Stimulated activated CD8-positive, alpha-beta memory T cell treated with anti-CD3 and anti-CD28 coated beads, Interleukin-4, amount 100 ng/mL, for 1 hour (primary cell): ENCODE measurements at regions not wholly inside any gene's neighbourhood (a gene's known extent, or its start where the extent isn't known, plus 50 kb on each side); places are given as distances from the start of the nearest gene placed in this dataset.
"Not testable (repeated sequence)": the region's sequence is repeated elsewhere in the genome, so short reads cannot be mapped to it uniquely, and the experiment has no call there.

Source experiments
- DNase-seq, 2 donors: peaks; one replicate each; pipeline ENCODE4 v3.0.0-alpha.2; 2020; ENCODE audit warnings: low read depth in 2 of 2, low spot score in 1 of 2

DNA sequence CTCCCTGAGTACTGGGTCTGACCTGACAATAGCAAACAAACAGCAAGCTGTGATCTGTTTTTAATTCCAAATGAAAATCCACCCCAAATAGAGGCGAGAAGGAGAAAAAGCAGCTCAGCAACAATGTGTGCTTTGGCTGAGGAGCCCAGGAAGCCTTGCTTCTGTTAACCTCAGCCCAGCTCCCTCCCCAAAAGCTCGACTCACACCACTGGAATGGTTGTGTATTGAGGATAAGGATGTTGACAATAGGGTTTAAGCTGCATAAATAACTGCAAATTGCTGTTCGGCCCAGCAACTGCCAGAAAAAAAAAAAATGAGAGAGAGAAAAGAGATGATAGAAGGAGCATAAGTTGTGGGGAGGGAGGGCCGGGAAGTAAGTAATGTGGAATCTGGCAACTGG lies 104.0 kb upstream of the TBC1D5 start:
- DNase-seq, result no peak

DNA sequence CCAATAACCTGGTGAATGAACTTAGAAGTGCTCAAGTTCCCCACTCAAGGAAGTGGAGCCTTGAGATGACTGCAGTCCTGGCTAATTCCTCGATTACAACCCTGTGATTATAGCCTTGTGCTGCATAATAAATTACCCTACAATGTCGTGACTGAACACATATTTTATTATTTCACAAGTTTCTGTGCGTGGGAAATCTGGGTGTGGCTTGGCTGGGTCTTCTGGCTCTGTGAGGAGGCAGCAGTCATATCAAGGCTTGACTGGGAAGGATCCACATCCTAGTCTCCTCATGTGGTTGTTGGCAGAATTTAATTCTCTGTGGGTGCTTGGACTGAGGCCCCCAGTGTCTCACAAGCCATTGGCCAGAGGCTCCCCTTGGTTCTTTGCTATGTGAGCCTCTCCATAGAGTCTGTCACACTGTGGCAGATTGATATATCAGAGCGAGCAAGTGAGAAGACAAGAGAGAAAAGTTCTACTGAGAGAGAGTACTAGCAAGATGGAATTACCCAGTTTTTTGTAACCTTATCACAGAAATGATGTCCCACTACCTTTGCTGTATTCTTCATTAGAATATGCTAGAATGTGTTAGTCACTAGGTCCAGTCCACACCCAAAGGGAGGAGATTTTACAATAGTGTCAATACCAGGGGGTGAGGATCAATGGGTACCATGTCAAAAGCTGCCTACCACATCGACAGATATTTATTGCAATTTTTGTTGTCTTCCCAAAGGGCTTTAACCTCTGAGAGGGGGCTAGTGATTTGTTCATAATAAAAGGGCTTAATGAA lies 102.8 kb upstream of the TBC1D5 start:
- no peak for DNase-seq

DNA sequence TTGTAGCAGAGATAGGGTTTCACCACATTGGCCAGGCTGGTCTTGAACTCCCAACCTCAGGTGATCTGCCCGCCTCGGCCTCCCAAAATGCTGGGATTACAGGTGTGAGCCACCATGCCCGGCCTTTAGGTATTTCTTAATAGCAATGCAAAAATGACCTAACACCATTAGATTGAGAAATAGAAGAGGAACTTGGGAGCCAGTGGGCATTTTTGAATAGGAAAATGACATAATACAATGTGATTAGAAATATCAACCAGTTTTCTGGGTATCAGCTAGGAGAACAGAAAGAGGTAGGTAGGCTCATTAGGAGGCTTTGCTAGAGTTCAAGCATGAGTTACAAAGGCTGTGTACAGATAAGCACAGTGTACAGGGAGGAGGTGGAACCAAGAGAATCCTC lies 101.8 kb upstream of the TBC1D5 start:
- no peak for DNase-seq

DNA sequence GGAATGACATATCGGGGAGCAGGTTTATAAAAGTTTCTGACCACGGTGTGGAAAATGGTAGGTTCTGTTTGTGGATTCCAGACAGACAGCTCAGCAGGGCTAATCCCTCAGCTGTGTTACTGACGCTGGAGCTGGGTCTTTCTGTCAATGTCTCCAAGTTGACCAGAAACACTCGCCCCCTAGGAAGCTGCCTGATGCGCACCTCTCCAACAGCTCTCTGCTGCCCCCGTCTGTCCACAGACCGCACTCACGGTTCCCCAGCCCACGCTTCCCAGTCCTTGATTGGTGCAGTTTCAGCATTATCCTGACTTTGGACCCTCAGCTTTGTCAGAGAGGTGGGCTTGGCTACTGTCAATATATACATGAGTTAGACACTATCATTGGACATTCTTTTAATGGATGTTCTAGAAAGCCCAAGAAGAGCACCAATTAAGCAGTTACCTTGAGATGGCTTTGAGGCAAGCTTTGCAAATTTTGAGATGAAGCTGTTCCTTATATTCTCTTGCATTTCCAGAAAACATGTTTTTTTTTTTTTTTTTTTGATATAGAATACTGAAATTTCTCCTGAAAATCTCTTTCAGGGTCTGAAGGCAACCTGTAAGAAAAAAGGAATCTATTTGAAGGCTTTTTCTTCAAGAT lies 98.9 kb upstream of the TBC1D5 start:
- DNase-seq, result peak; percentile 49 to 55

DNA sequence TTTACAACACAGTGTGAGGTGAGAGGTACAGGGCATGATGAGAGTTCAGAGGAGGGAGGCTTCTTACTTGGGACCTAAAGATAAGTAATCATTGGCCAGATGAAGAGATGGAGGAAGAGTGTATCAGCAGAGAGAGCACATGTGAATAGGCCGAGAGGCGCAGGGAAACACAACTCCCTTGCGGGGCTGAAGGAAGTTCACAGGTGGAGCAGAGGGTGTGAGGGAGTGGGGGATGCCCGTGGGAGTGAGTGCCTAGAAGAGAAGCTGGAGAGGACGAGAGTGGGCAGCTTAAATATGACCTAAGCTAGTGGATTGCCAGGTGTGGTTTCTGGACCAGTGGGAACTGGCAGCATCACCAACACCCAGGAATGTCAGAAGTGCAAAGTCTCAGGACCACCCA lies 98.2 kb upstream of the TBC1D5 start:
- no peak for DNase-seq

DNA sequence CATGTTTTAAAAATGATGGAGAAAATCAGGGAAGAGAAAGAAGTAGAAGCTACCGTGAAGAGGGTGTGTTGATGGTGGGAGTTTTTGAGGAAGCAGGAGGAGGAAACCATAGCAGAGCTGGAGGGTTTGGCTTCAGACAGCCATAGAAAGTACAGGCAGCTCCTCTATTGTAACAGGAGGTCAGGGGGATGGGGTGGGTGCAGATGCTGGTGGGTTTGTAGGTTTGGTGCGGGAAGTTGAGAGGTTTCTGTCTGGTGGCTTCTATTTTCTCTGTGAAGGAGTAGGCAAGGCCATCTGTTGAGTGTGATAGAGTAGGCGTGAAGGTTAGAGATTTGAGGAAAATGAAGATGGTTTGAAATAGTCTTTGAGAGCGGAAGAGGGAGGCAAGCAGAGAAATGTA lies 97.7 kb upstream of the TBC1D5 start:
- DNase-seq, result no peak

DNA sequence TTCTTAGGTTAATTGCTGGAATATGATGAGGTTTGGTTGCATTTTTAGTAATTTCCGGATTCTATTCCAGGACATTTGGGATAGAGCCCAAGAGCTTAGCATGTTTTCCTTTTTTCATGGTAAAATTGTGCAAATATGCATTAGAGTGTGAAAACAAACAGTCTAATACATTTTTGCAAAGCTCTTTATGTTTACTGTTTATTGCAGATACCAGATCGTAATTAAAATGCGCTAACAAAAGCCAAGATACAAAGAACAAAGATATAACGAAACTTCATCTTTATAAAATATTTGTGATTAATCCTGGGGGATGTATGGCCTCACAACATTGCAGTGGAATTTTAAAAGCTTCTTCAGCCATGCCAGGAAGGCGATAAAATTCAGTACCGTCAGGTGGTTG lies 94.5 kb upstream of the TBC1D5 start:
- no peak for DNase-seq

DNA sequence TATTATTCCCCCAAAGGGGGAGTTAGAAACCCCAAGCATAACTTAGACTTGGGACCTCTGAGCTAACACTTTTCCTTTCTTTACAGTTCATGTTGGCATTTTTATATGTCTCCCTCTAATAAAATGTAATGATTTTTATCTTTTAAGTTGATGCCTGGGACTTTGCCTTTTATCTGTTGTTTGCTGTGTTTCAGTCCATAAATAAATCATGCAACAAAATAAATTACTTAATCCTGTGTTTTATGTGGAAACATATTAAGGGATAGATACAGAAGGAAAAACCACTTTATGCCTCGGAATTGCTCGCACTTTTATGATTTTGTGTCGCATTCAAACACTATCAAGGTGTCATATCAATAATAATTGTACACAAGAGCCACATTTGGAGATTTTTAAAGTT lies 93.7 kb upstream of the TBC1D5 start:
- DNase-seq, result no peak

DNA sequence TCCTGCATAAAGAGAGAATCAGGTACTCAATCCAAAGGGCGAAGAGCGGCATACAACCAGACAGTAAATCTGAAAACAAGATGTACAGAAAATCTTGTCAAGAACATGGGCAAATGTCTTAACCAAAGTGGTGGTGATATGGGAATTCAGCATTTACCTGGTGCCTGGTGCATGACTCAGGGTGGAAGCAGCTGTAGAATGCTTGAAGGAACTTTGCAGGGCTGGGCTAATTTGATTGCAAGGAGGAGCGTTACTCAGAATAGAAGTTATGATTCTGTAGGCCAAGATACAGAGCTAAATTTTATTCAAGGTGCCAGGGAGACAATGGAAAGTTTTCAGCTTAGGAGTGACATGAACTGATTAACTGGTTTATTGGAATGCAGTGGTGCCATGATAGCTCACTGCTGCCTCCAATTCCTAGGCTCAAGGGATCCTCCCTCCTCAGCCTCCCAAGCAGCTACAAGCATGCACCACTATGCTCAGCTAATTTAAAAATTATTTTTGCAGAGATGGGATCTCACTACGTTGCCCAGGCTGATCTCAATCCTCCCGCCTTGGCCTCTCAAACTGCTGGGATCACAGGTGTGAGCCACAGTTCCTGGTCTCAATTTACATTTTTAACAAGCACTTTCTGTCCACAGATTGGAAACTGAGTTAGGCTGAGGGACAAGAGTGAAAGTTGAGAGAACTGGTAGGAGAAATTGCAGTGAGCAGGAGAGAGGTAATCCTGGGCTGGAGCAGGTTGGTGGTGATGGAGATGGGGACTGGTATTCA lies 91.5 kb upstream of the TBC1D5 start:
- DNase-seq, result no peak

DNA sequence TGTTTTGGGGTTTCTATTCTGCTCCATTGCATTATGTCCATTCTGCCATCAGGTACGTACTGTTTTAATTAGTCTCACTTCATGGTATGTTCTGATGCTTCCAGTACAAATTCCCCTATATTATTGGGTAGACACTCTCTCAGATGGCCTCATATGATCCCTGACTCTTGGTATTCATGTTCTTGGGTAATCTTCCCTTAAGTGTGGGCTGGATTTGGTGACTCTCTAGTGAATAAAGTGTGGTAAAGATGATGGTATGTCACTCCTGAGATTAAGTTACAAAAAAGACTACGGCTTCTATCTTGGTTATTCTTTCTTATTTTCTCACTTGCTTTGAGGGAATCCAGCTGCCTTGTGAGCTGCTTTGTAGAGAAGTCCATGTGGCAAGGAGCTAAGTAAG lies 89.6 kb upstream of the TBC1D5 start:
- DNase-seq, result no peak

DNA sequence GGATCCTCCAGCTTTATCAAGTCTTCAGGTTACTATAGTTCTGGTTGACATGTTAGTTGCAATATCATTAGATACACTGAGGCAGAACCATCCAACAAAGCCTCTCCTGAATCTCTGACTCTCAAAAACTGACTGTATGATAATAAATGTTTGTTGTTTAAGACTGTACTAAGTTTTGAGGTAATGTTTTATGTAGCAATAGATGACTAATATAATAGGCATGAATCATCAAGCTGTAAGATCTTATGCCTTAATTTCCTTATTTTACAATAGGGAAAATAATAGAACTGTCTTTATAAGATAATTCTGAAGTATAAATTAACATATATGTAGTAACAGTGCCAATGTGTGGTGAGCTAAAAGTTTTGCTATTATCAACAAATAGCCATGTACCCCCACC lies 88.9 kb upstream of the TBC1D5 start:
- no peak for DNase-seq

DNA sequence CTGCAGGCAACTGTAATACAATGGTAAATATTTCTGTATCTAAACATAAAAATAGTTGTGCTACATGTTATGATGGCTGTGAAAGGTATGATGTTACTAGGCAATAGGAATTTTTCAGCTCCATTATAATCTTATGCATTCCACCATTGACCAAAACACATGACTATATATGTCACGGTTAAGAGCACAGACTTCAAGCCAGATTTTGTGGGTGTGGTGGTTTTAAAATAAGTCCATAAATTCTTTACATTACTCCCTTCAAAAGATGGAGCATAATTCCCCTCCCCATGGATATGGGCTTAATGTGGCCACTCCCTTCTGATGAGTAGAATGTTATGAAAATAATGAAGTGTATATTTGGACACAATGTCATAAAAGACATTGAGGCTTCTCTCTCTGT lies 88.4 kb upstream of the TBC1D5 start:
- no peak for DNase-seq

DNA sequence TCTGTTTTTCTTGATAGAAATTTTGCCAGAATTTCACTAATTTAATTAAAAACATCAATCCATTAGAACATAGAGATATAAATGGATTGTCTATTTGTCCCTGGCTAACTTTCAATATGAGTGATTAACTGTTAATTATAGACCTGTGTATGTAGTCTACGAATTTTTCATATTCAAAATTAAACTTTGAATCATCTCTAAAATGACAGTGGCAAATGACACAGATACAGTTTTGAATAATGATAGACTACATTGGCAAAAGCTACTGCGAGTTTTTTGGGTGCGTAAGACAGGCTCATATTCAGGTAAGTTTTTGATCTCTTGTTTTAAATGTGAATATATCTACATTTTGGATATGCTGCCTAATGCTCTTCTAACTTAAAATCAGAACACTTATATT lies 86.0 kb upstream of the TBC1D5 start:
- DNase-seq, result no peak

DNA sequence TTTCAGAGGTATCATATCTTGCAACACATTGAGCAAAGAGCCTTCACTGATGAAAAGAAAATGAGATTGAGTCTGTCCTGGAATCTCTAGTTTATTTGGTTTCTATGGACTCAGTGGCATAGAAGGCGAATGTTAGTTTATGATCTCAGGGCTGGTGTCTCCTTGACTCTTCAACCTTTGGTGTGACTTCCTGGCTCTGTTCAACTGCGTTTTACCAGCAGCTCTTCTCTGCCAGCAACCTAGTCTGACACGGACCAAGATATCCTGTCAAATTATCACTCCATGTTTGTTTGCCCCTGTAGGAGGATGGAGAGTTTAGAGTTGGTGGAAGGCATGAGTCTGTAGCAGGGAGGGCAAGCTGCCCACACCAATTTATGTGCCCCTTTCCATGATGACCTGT lies 82.9 kb upstream of the TBC1D5 start:
- DNase-seq, result no peak

DNA sequence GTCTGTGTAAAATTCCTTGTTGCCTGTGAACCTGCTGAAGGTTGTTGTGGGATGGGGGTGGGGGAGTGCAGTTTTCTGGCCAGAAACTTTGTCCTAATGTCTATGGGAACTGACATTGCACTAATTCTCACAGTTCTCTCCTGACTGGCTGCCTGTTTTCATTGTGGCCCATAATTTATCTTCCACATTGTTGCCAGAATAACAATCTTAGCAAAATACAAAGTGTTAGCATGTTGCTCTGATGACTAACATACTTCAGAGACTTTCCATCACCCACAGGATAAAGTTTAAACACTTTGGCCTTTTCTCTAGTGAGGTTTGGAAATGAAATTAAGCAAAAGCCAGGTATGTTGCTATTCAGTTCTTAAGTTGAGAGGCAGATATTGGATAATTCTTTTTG lies 81.4 kb upstream of the TBC1D5 start:
- no peak for DNase-seq

DNA sequence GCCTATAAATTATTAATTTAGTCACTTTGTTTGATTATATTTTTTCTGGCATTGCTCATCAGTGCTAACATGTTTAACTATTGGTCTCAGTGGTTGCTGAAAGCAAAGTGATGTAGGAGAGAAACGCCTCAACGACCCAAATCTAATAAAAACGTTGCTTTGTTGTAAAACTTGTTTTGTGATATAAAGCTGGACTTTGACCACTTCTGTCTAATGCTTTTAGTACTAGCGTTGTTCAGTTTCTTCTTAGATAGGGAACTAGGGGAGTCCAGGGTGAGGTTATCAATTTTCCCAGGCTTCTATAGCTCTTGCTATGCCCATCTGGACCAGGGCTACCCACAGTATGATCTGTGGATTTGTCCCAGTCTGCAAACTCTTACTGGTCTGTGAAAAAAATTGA lies 80.6 kb upstream of the TBC1D5 start:
- no peak for DNase-seq

DNA sequence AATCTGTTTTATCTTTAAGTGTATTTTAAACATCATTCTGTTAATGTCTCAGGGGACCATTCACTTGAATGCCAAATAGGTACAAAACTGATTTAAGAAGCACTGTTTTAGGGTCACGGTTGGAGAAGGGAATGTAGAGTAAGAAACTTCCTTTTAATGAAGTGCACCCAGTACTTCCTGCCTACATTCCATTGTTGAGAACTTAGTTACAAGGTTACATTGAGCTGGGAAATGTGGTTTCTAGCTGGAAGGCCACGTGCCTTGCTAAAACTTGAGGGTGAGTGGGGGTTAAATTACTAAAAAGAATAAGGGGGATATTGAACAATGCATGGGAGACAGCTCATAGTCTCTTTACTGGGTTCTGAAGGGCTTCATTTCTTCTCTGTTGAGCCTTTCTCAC lies 78.3 kb upstream of the TBC1D5 start:
- DNase-seq, result no peak

DNA sequence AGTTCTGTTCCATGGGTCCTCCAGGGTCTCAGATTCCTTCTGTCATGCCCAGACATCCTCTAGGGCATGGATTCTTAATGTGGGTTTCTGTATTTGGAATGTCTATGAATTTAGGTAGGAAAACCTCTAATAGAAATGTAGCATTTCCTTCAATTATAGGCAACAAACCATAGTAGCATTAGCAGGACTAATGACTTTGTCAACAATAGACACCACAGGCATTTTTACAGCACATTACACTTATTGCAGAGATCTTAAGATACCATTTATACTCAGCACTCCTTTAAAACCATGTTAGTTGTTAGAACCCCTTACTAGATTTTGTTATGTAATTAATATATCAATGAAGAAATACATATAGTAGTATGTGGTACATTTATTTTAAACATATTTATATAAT lies 77.8 kb upstream of the TBC1D5 start:
- no peak for DNase-seq

DNA sequence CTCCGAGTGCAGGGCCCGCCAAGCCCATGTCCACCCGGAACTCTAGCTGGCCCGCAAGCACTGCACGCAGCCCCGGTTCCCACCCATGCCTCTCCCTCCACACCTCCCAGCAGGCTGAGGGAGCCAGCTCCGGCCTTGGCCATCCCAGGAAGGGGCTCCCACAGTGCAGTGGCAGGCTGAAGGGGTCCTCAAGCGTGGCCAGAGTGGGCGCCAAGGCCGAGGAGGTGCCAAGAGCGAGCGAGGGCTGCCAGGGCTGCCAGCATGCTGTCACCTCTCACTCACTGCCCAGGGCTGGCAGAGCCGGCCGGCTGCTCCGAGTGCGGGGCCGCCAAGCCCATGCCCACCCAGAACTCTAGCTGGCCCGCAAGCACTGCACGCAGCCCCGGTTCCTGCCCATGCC lies 75.5 kb upstream of the TBC1D5 start:
- DNase-seq, result not testable (repeated sequence)

DNA sequence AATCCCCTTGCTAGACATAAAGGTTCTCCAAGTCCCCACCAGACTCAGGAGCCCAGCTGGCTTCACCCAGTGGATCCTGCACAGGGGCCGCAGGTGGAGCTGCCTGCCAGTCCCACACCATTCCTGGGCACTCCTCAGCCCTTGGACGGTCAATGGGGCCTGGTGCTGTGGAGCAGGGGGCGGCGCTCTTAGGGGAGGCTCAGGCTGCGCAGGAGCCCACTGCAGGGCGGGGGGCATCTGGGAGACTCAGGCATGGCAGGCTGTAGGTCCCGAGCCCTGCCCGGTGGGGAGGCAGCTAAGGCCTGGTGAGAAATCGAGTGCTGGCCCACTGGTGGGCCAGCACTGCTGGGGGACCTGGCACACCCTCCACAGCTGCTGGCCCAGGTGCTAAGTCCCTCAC lies 75.1 kb upstream of the TBC1D5 start:
- DNase-seq, result no peak

DNA sequence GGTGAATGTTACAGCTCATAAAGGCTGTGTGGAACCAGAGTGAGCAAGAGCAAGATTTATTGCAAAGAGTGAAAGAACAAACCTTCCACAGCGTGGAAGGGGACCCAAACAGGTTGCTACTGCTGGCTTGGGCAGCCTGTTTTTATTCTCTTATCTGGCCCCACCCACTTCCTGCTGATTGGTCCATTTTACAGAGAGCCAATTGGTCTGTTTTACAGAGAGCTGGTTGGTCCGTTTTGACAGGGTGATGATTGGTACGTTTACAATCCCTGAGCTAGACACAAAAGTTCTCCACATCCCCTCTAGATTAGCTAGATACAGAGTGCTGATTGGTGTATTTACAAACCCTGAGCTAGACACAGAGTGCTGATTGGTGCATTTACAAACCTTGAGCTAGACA lies 74.4 kb upstream of the TBC1D5 start:
- not testable (repeated sequence) for DNase-seq

DNA sequence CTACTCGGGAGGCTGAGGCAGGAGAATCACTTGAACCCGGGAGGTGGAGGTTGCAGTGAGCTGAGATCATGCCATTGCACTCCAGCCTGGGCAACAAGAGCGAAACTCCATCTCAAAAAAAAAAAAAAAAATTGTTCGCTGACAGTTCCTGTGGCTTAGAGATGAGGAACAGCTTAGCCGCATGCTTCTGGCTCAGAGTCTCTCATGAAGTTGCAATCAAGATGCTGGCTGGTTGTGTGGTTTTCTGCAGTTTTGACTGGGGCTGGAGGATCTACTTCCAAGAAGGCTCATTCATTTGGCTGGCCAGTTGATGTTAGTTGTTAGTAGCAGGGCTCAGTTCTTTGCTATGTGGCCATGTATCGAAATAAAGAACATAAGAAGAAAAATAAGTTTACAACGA lies 69.9 kb upstream of the TBC1D5 start:
- not testable (repeated sequence) for DNase-seq
